ENCODE measurements at regions not wholly inside any gene's neighbourhood (a gene's known extent, or its start where the extent isn't known, plus 50 kb on each side); places are given as distances from the start of the nearest gene placed in this dataset.

DNA sequence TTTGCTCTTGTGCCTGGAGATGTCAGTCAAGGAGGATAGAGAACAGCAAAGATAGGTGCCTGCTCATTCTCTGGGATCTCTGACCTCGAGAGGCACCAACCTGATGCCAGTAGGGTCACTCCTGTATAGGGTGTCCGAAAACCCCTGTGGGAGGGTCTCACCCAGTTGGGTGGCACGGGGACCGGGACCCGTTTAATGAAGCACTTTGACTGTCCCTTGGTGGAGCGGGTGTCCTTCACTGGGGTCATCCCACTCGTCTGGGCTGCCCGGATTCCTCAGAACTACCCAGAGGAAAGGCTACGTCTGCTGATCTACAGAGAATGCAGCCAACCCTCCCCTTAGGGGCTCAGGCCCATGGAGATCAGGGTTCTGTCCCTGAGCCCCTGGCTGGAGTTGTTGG is 157.6 kb downstream of the CAPZA3 start:
- TF ChIP-seq EZH2 (IDR thresholded peaks at IDR 0.05; ENCODE audit: borderline replicate concordance, insufficient read depth, low read depth, low read length, poor library complexity, severe bottlenecking): no peak
- TF ChIP-seq, protein P1, sequence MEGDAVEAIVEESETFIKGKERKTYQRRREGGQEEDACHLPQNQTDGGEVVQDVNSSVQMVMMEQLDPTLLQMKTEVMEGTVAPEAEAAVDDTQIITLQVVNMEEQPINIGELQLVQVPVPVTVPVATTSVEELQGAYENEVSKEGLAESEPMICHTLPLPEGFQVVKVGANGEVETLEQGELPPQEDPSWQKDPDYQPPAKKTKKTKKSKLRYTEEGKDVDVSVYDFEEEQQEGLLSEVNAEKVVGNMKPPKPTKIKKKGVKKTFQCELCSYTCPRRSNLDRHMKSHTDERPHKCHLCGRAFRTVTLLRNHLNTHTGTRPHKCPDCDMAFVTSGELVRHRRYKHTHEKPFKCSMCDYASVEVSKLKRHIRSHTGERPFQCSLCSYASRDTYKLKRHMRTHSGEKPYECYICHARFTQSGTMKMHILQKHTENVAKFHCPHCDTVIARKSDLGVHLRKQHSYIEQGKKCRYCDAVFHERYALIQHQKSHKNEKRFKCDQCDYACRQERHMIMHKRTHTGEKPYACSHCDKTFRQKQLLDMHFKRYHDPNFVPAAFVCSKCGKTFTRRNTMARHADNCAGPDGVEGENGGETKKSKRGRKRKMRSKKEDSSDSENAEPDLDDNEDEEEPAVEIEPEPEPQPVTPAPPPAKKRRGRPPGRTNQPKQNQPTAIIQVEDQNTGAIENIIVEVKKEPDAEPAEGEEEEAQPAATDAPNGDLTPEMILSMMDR (IDR thresholded peaks at IDR 0.05): no peak
- H3K4me3 Mint-ChIP-seq: no peak overlapping the region
- intact Hi-C loops (cut with micrococcal nuclease): no loop called here
- WGBS (ENCODE audit: insufficient coverage): 88% methylated on average over 8 of the region's 9 CpGs
- no peaks in the 10 kb centered on the region for H3K4me1 ChIP-seq (ENCODE audit: control insufficient read depth in 2 of 2, insufficient read depth in 2 of 2, low read length in 2 of 2)
- H3K4me3 ChIP-seq (ENCODE audit: control extremely low read depth in 1 of 5, extremely low read depth in 1 of 5, insufficient read depth in 1 of 5, low read depth in 2 of 5, low read length in 4 of 5): no peak overlapping the region
- peaks cover 4% of the 10 kb centered on the region for H3K9me3 Mint-ChIP-seq (ENCODE audit: insufficient read depth)
- H3K4me1 Mint-ChIP-seq: no peaks in the 10 kb centered on the region
- no peaks in the 10 kb centered on the region for H4K20me1 ChIP-seq (ENCODE audit: control insufficient read depth, insufficient read depth, low read length, poor library complexity, severe bottlenecking)
- DNase-seq (no peak), ATAC-seq (ENCODE audit: low read depth) (no peak)
- H2AFZ ChIP-seq (ENCODE audit: insufficient read depth, low read depth, low read length, poor library complexity, severe bottlenecking): no peak overlapping the region
- ChIA-PET POLR2A (no interaction called here), CTCF (no interaction called here)
- no peaks in the 10 kb centered on the region for H3K79me2 ChIP-seq (ENCODE audit: control insufficient read depth, insufficient read depth, low read length)
- no peak overlapping the region for H3K27ac Mint-ChIP-seq
- no peak overlapping the region for H3K4me2 ChIP-seq (replicated peaks; ENCODE audit: low read depth, low read length, poor library complexity, severe bottlenecking)
- no peaks in the 10 kb centered on the region for H3K27me3 ChIP-seq (replicated peaks in 1 of 4; ENCODE audit: control extremely low read depth in 1 of 4, control insufficient read depth in 3 of 4, insufficient read depth in 4 of 4, low read length in 3 of 4)
- H3K9me3 ChIP-seq (ENCODE audit: control extremely low read depth in 1 of 3, control insufficient read depth in 2 of 3, insufficient read depth in 1 of 3, low read length in 2 of 3): peaks cover 0 to 11% (median 0%) of the 10 kb centered on the region in 3 donors
- no peak overlapping the region for H3K9ac ChIP-seq (ENCODE audit: low read length)
- no peaks in the 10 kb centered on the region for H3K27me3 Mint-ChIP-seq
- no peak overlapping the region for H3K27ac ChIP-seq (ENCODE audit: low read length in 2 of 2)
- H3K36me3 ChIP-seq (replicated peaks in 1 of 2; ENCODE audit: control extremely low read depth in 1 of 2, control insufficient read depth in 1 of 2, extremely low read depth in 1 of 2, insufficient read depth in 2 of 2, low read length in 1 of 2): no peaks in the 10 kb centered on the region

DNA sequence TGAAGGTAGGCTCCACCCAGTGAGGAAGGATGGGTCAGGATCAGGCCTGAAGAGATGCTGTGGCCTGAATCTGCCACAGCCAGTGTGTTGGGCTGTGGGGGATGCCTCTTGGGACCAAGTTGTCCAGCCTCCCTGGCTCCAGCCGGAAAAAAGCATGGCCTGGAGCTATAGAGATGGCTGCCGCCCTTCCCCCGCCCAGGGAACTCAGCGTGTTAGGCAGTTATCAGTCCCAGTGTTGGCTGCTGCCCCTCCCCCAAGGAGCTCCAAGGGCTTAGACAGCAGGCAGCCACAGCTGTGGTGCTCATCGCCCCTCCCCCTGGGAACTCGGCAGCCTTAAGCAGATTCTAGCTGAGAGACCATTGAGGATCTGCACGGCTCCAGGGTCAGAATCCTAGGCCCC is 158.0 kb downstream of the CAPZA3 start:
- Histone ChIP-seq H3K27ac (ENCODE audit: low read length in 2 of 2) (no peak overlapping the region), H3K9me3 (ENCODE audit: control extremely low read depth in 1 of 3, control insufficient read depth in 2 of 3, insufficient read depth in 1 of 3, low read length in 2 of 3) (peaks cover 0 to 11% (median 0%) of the 10 kb centered on the region in 3 donors), H3K4me2 (replicated peaks; ENCODE audit: low read depth, low read length, poor library complexity, severe bottlenecking) (no peak overlapping the region), H2AFZ (ENCODE audit: insufficient read depth, low read depth, low read length, poor library complexity, severe bottlenecking) (no peak overlapping the region), H3K27me3 (replicated peaks in 1 of 4; ENCODE audit: control extremely low read depth in 1 of 4, control insufficient read depth in 3 of 4, insufficient read depth in 4 of 4, low read length in 3 of 4) (no peaks in the 10 kb centered on the region), H3K36me3 (replicated peaks in 1 of 2; ENCODE audit: control extremely low read depth in 1 of 2, control insufficient read depth in 1 of 2, extremely low read depth in 1 of 2, insufficient read depth in 2 of 2, low read length in 1 of 2) (no peaks in the 10 kb centered on the region), H3K9ac (ENCODE audit: low read length) (no peak overlapping the region), H3K4me1 (ENCODE audit: control insufficient read depth in 2 of 2, insufficient read depth in 2 of 2, low read length in 2 of 2) (no peaks in the 10 kb centered on the region), H3K79me2 (ENCODE audit: control insufficient read depth, insufficient read depth, low read length) (no peaks in the 10 kb centered on the region), H3K4me3 (ENCODE audit: control extremely low read depth in 1 of 5, extremely low read depth in 1 of 5, insufficient read depth in 1 of 5, low read depth in 2 of 5, low read length in 4 of 5) (no peak overlapping the region), H4K20me1 (ENCODE audit: control insufficient read depth, insufficient read depth, low read length, poor library complexity, severe bottlenecking) (no peaks in the 10 kb centered on the region)
- WGBS (ENCODE audit: insufficient coverage): 93% methylated on average over 7 of the region's 7 CpGs
- POLR2A ChIA-PET: no interaction called here
- Mint-ChIP-seq H3K27me3 (no peaks in the 10 kb centered on the region), H3K9me3 (ENCODE audit: insufficient read depth) (peaks cover 4% of the 10 kb centered on the region), H3K27ac (no peak overlapping the region), H3K4me3 (no peak overlapping the region), H3K4me1 (no peaks in the 10 kb centered on the region)
- CTCF ChIA-PET: no interaction called here
- intact Hi-C loops (cut with micrococcal nuclease): no loop called here
- ATAC-seq (ENCODE audit: low read depth) (no peak), DNase-seq (no peak)
- TF ChIP-seq, protein P1 (IDR thresholded peaks at IDR 0.05): no peak
- no peak for TF ChIP-seq EZH2 (IDR thresholded peaks at IDR 0.05; ENCODE audit: borderline replicate concordance, insufficient read depth, low read depth, low read length, poor library complexity, severe bottlenecking)

All from B cell (primary cell).